RCC 7860 (cell line): ENCODE measurements at regions not wholly inside any gene's neighbourhood (a gene's known extent, or its start where the extent isn't known, plus 50 kb on each side); places are given as distances from the start of the nearest gene placed in this dataset.
A peak's percentile ranks its signal among the peaks of the same experiment; 100 is the strongest.

Experiments
- DNase-seq: peaks from one replicate; pipeline ENCODE4 v3.0.0-alpha.2; 2015; ENCODE audit warnings: low spot score
- FAIRE-seq: peaks from 2 replicates; lab custom pipeline; 2012; peaks lifted over from hg19 to GRCh38; lab: Jason Lieb, UNC

DNA sequence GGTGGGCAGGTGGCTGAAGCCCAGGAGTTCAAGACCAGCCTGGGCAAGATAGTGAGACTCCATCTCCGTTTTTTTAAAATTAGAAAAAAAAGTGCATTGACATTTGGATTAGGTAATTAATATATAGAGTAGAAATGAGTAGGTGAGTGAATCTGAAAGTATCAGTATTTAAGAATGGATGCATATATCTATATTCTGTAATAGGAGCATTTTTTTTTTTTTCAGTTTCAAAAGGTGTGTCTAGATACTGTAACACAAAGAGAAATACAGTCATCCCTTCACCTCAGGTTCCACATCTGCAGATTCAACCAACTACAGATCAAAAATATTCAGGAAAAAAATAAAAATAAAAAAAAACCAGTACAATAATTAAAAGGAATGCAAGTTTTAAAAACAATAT, 50.8 kb downstream of the RBM27 start:
- no peak for DNase-seq
- FAIRE-seq, result no peak

DNA sequence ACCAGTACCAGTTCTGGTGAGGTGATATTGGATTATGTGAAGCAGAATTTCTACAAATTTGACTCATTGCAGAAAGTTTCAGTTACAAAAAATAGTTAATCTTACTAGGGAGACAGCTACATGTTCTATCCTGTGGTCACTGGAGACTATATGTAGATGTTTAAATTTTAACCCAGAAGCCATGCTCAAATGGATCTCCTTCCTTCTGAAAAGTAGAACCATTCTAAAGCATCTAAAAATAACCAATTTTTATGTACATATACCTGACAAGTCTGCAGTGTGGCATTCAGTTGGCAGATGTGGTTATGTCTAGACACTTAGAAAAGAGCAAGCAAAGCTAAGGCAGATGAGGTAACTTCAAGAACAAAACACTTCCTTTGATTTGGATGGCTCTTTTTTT, 65.5 kb upstream of the POU4F3 start:
- no peak for FAIRE-seq
- DNase-seq, result no peak

DNA sequence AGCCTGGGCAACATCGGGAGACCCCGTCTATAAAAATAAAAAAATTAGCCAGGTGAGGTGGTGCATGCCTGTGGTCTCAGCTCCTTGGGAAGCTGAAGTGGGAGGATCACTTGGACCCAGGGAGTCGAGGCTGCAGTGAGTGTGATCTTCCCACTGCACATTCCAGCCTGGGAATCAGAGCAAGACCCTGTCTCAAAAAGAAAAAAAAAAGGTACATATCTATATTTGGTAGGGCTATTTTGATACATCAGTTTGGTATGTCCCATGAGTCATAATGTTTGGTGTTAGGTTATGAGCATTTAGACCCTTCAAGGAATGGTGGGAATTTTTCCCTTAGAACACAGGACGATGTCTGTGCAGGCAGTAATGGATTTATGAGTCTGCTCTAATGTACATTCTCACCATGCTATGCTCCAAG, 55.3 kb upstream of the POU4F3 start:
- FAIRE-seq (peak; percentile 90), DNase-seq (peak; percentile 92)

DNA sequence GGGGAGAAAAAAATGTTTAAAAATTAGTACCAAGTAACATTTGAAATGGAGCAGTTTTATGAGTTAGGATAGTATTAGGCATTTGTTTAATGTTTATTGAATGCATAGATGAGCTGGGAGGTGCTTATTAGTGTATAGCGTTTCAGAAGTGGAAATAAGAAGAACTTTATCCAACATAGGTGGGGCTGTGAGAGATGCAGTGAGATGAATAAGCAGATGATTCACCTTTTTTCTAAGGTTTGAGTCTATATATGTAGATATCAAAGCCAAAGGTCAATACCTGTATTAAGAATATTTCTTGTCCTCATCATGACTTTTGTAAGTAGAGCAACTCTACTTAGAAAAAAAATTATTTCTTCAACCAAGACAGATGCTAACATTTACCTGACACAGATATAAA, 54.6 kb upstream of the POU4F3 start:
- FAIRE-seq (no peak), DNase-seq (no peak)
